ENCODE measurements at regions not wholly inside any gene's neighbourhood (a gene's known extent, or its start where the extent isn't known, plus 50 kb on each side); places are given as distances from the start of the nearest gene placed in this dataset.

DNA sequence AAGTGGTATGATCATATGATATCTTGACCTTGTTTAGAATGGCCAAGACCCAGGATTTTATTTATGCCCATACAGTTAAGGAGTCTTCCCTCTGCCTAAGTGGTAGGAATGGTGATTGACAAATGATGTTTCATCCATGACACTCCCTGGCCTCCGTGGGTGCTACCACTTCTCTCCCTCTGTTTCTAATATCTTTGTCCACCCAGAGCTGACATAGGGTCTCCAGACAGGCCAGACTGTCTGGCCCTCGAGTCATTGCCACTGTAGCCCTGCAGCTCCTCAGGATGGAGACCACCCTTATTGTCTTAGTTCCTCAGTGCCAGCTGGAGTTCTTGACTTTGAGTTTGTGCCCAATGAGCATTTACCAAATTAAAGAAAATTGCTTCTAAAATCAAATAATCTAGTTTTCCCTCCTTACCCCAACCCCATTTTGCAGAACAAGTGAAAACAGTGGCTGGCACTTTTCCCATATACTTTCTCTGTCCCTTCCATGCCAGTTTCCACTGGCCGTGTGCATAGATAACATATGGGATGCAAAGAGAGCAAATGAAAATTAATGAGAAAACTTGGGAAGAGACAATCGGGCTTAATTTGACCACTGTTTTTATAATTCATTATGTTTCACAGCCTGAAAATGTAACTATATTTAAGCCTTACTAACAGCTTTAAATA, 235.7 kb downstream of the NSG2 start:
- TF ChIP-seq, protein P1, sequence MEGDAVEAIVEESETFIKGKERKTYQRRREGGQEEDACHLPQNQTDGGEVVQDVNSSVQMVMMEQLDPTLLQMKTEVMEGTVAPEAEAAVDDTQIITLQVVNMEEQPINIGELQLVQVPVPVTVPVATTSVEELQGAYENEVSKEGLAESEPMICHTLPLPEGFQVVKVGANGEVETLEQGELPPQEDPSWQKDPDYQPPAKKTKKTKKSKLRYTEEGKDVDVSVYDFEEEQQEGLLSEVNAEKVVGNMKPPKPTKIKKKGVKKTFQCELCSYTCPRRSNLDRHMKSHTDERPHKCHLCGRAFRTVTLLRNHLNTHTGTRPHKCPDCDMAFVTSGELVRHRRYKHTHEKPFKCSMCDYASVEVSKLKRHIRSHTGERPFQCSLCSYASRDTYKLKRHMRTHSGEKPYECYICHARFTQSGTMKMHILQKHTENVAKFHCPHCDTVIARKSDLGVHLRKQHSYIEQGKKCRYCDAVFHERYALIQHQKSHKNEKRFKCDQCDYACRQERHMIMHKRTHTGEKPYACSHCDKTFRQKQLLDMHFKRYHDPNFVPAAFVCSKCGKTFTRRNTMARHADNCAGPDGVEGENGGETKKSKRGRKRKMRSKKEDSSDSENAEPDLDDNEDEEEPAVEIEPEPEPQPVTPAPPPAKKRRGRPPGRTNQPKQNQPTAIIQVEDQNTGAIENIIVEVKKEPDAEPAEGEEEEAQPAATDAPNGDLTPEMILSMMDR (IDR thresholded peaks at IDR 0.05; ENCODE audit: insufficient read depth, low read depth, low read length), result no peak

DNA sequence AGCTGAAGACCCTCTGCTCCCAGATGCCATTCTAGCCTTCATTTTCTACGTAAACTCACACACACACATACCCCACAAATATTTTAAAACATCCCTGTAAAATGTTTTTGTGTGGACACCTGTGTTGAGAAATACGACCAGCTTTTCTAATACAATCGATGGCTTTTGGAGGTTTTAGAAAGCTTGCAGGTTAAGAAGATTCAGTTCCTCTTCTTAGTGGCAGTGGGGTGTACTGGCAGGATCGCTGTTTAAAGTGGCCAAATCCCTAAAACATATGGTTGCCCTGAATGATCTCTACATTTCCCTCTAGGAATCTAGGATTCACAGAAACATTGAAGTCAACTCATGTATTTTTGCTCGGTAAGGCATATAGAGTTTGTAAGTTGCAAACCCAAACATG, 236.3 kb downstream of the NSG2 start:
- no peak for DNase-seq (ENCODE audit: low read depth)
- TF ChIP-seq, protein P1 (IDR thresholded peaks at IDR 0.05; ENCODE audit: insufficient read depth, low read depth, low read length), result no peak
- no peak overlapping the region for H3K4me3 ChIP-seq (ENCODE audit: low read depth, low read length)

More for the DNA sequence above, 235.7 kb downstream of the NSG2 start:
- H3K4me3 ChIP-seq (ENCODE audit: low read depth, low read length), result no peak overlapping the region
- DNase-seq (ENCODE audit: low read depth), result no peak

DNA sequence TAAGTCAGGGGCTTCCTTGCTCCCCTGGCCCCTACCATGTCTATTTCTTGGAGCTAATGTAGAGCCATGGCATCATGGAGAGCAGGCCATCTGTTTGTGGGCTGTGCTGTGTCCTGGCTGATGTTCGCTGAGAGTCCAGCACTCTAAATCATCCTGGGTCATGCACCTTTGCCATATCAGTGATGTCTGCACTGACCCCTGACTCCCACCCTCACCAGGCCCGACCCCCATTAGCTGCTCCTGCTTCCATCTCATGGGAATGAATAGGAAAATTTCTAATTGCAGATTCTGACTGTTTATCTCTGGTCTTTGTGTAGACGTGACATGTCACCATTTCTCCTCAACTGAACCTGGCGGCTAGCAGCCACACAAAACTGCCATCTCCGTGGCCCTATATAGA, 236.9 kb downstream of the NSG2 start:
- no peak for DNase-seq (ENCODE audit: low read depth)
- TF ChIP-seq, protein P1 (IDR thresholded peaks at IDR 0.05; ENCODE audit: insufficient read depth, low read depth, low read length), result no peak
- no peak overlapping the region for H3K4me3 ChIP-seq (ENCODE audit: low read depth, low read length)

DNA sequence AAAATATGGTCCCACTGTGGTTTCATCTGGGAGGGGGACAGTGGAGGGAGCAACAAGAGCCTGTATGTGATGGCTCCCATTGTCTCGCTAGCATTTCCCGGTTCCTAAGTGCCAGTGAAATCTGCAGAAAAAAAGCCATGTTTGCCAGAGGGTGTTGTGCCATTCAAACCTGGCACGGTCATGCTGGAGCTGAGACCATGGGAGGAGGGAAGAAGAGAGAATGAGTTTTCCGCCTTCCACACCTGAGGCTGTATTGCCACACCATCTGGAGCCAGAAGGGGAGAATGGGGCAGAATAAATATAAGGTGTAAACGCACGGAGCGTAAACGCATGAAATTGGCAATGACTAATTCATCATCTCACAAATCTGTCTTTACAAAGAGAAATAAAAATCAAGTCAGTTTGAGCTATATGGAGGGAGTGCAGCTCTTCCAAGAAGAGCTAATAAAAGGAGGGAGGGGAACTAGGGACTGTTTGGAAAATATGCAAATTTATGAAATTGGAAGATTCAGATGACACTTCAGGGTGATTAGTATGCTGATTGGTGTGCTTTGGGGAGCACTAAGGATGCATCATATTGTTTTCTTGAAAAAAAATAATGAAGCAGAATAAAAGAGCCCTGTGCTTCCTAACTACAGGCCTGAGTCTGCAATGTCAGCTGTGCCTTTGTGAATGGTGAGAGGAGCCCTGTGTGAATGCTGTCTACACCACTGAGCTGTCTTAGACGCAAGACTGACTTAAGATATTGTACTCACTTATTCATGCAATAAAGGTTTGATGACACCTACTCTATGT, 237.9 kb downstream of the NSG2 start:
- H3K4me3 ChIP-seq (ENCODE audit: low read depth, low read length), result no peak overlapping the region
- DNase-seq (ENCODE audit: low read depth), result no peak
- TF ChIP-seq, protein P1 (IDR thresholded peaks at IDR 0.05; ENCODE audit: insufficient read depth, low read depth, low read length), result no peak

DNA sequence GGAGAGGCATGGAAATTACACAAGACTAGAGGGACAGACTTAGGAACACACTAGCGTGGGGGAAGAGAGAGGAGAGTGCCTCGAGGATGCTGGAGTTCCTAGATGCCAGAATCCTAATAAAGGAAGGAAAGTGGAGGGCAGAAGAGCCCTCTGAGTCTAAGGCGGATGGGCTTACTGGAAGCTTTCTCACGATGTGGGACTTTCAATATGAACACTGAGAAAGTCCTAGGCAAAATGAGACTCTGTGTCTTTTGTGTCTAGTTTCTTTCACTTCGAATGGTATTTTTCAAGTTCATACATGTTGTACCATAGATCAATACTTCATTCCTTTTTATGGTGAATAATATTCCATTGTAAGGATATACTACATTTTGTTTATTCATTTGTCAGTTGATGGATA, 239.4 kb downstream of the NSG2 start:
- TF ChIP-seq, protein P1 (IDR thresholded peaks at IDR 0.05; ENCODE audit: insufficient read depth, low read depth, low read length), result no peak
- no peak overlapping the region for H3K4me3 ChIP-seq (ENCODE audit: low read depth, low read length)
- DNase-seq (ENCODE audit: low read depth), result no peak

DNA sequence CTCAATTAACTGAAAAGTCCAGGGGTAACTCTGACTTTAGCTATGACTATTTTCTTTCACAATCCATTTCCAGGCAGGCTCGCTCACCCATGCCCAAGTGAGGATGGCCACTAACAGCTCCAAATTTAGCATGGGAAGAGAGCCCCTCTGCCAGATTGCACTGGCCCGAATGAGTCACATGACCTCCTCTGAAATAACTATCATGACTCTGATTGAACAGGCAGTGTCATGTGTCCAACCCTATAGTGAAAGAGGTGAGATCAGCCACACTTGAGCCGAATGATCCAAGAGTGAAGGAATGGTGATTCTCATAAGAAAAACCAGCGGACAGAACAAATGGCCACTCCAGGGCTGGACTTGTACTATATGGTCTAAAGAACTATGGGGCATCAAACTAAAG, 242.3 kb downstream of the NSG2 start:
- H3K4me3 ChIP-seq (ENCODE audit: low read depth, low read length), result no peak overlapping the region
- TF ChIP-seq, protein P1 (IDR thresholded peaks at IDR 0.05; ENCODE audit: insufficient read depth, low read depth, low read length), result no peak
- DNase-seq (ENCODE audit: low read depth), result no peak
